GM23338 (cell line): ENCODE measurements at regions not wholly inside any gene's neighbourhood (a gene's known extent, or its start where the extent isn't known, plus 50 kb on each side); places are given as distances from the start of the nearest gene placed in this dataset.

Source experiments
- ATAC-seq: fragments of 200-7000 bp; cut with Tn5 transposase; 3 replicates; pipeline ENCODE4 v1.9.1; 2020
- DNase-seq: peaks from one replicate; pipeline ENCODE4 v3.0.0-alpha.2; 2015; ENCODE audit warnings: low spot score
- H2AFZ ChIP-seq: fragments of 200-600 bp; sonication (generic); 2 replicates; pipeline ENCODE4 v1.8.0; 2016; ENCODE audit warnings: antibody characterized with exemption, mild to moderate bottlenecking, moderate library complexity
- H3F3A ChIP-seq: fragments of 200-600 bp; sonication (generic); replicated peaks from 2 replicates; pipeline ENCODE4 v1.8.0; 2017; ENCODE audit warnings: antibody characterized with exemption, mixed run types, low read depth
- H3K27ac ChIP-seq: fragments of 200-600 bp; sonication (generic); 2 replicates; pipeline ENCODE4 v1.6.1; 2016; ENCODE audit warnings: low read depth
- H3K27me3 ChIP-seq: fragments of 200-600 bp; sonication (generic); 2 replicates; pipeline ENCODE4 v1.8.0; 2016; ENCODE audit warnings: mild to moderate bottlenecking, mixed run types, moderate library complexity; ENCODE audit not compliant: insufficient read depth
- H3K36me3 ChIP-seq: fragments of 200-600 bp; sonication (generic); 2 replicates; pipeline ENCODE4 v1.8.0; 2016; ENCODE audit warnings: mild to moderate bottlenecking; ENCODE audit not compliant: insufficient read depth
- H3K4me1 ChIP-seq: fragments of 200-600 bp; sonication (generic); 2 replicates; pipeline ENCODE4 v1.8.0; 2016; ENCODE audit warnings: mild to moderate bottlenecking, moderate library complexity; ENCODE audit not compliant: insufficient read depth
- H3K4me2 ChIP-seq: fragments of 200-600 bp; sonication (generic); 2 replicates; pipeline ENCODE4 v1.7.1; 2017; ENCODE audit warnings: mixed run types
- H3K4me3 ChIP-seq: fragments of 200-600 bp; sonication (generic); 2 replicates; pipeline ENCODE4 v1.6.1; 2016; ENCODE audit warnings: mixed run types
- H3K79me2 ChIP-seq: fragments of 200-600 bp; sonication (generic); replicated peaks from 2 replicates; pipeline ENCODE4 v1.8.0; 2017; ENCODE audit warnings: mild to moderate bottlenecking; ENCODE audit not compliant: insufficient read depth
- H3K9me2 ChIP-seq: fragments of 200-600 bp; sonication (generic); 2 replicates; pipeline ENCODE4 v1.8.0; 2017; ENCODE audit not compliant: insufficient read depth
- H4K20me1 ChIP-seq: fragments of 200-600 bp; sonication (generic); replicated peaks from 2 replicates; pipeline ENCODE4 v1.8.0; 2017; ENCODE audit warnings: mild to moderate bottlenecking; ENCODE audit not compliant: insufficient read depth
- H3K27ac Mint-ChIP-seq: 2 replicates; pipeline ENCODE4 v1.8.0; 2020; ENCODE audit warnings: inconsistent platforms, mild to moderate bottlenecking, moderate library complexity, mixed read lengths
- H3K27me3 Mint-ChIP-seq: 3 replicates; pipeline ENCODE4 v1.8.0; 2022; ENCODE audit warnings: low read depth, mild to moderate bottlenecking, moderate library complexity, mixed read lengths, inconsistent platforms; ENCODE audit not compliant: insufficient read depth, poor library complexity
- H3K36me3 Mint-ChIP-seq: 3 replicates; pipeline ENCODE4 v1.8.0; 2021; ENCODE audit warnings: low read depth, mild to moderate bottlenecking, inconsistent platforms, moderate library complexity, mixed read lengths
- H3K4me1 Mint-ChIP-seq: 3 replicates; pipeline ENCODE4 v1.8.0; 2020; ENCODE audit warnings: mild to moderate bottlenecking, inconsistent platforms, mixed read lengths
- H3K4me3 Mint-ChIP-seq: 3 replicates; pipeline ENCODE4 v1.8.0; 2021; ENCODE audit warnings: moderate library complexity, mild to moderate bottlenecking, inconsistent platforms, mixed read lengths
- H3K9me3 Mint-ChIP-seq: 3 replicates; pipeline ENCODE4 v1.8.0; 2020; ENCODE audit warnings: moderate library complexity, mild to moderate bottlenecking, inconsistent platforms, mixed read lengths
- CREB1 ChIP-seq: fragments of 250-450 bp; sonication (Bioruptor Pico); IDR thresholded peaks from 2 replicates; pipeline ENCODE4 v1.5.0; 2020; ENCODE audit warnings: low read depth, mild to moderate bottlenecking, moderate library complexity
- EZH2 ChIP-seq: fragments of 200-600 bp; sonication (generic); IDR thresholded peaks from one replicate; pipeline ENCODE4 v1.8.0; 2017; ENCODE audit warnings: antibody characterized with exemption, mild to moderate bottlenecking, low read depth; ENCODE audit not compliant: unreplicated experiment
- EZH2phosphoT487 ChIP-seq: fragments of 200-600 bp; sonication (generic); IDR thresholded peaks from one replicate; pipeline ENCODE4 v1.8.1; 2018; ENCODE audit warnings: antibody characterized with exemption; ENCODE audit not compliant: unreplicated experiment
- NANOG ChIP-seq: IDR thresholded peaks from 2 replicates; pipeline ENCODE4 v1.6.1; 2016; ENCODE audit warnings: antibody characterized with exemption, borderline replicate concordance
- POLR2AphosphoS5 ChIP-seq: IDR thresholded peaks from 2 replicates; pipeline ENCODE4 v1.6.1; 2016; ENCODE audit warnings: antibody characterized with exemption, low read depth
- REST ChIP-seq: IDR thresholded peaks from one replicate; pipeline ENCODE4 v1.6.1; 2018; ENCODE audit warnings: antibody characterized with exemption; ENCODE audit not compliant: unreplicated experiment
- STAT1 ChIP-seq: IDR thresholded peaks from one replicate; pipeline ENCODE4 v1.6.1; 2016; ENCODE audit warnings: antibody characterized with exemption; ENCODE audit not compliant: unreplicated experiment
- ZNF114 ChIP-seq: fragments of 250-450 bp; sonication (Bioruptor Pico); IDR thresholded peaks from 2 replicates; pipeline ENCODE4 v1.5.0; 2020; ENCODE audit warnings: mild to moderate bottlenecking, moderate library complexity
- ZNF331 ChIP-seq: fragments of 250-450 bp; sonication (Bioruptor Pico); IDR thresholded peaks from 2 replicates; pipeline ENCODE4 v1.5.0; 2020; ENCODE audit warnings: low read depth, mild to moderate bottlenecking, moderate library complexity
- TF ChIP-seq, protein P1 (sequence below): IDR thresholded peaks from 2 replicates; pipeline ENCODE4 v1.6.1; 2016; ENCODE audit warnings: antibody characterized with exemption
- TF ChIP-seq, protein P2 (sequence below), 2 experiments: fragments of 200-600 bp in 1 of 2; sonication (generic) in 1 of 2; conservative IDR thresholded peaks; 2 replicates each; pipeline versions ENCODE4 v1.5.1 to v1.6.1; 2016 to 2017; ENCODE audit warnings: antibody characterized with exemption in 2 of 2, low read depth in 2 of 2, mild to moderate bottlenecking in 2 of 2, moderate library complexity in 1 of 2

DNA sequence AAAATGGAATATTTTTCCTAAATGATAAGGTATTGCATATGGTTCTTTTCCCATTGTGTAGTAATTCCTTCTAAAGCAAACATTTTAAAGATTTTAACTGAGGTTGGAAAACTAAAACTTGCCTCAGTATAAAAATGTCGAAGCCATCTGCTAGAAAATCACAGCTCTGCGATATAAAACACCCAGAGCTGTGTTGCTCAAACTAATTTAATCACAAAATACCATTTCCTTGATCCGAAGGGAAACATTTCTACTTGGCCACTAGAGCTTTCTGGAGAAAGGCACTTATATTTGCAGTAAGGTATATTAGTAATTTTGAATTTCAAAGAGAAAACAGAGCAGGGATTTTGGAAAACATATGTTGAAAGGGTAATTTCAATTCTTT, 209.2 kb upstream of the ZNF32 start (continued):
- TF ChIP-seq, protein P1, sequence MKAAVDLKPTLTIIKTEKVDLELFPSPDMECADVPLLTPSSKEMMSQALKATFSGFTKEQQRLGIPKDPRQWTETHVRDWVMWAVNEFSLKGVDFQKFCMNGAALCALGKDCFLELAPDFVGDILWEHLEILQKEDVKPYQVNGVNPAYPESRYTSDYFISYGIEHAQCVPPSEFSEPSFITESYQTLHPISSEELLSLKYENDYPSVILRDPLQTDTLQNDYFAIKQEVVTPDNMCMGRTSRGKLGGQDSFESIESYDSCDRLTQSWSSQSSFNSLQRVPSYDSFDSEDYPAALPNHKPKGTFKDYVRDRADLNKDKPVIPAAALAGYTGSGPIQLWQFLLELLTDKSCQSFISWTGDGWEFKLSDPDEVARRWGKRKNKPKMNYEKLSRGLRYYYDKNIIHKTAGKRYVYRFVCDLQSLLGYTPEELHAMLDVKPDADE, result no peak
- TF ChIP-seq POLR2AphosphoS5 (no peak), ZNF114 (no peak), NANOG (no peak)

DNA sequence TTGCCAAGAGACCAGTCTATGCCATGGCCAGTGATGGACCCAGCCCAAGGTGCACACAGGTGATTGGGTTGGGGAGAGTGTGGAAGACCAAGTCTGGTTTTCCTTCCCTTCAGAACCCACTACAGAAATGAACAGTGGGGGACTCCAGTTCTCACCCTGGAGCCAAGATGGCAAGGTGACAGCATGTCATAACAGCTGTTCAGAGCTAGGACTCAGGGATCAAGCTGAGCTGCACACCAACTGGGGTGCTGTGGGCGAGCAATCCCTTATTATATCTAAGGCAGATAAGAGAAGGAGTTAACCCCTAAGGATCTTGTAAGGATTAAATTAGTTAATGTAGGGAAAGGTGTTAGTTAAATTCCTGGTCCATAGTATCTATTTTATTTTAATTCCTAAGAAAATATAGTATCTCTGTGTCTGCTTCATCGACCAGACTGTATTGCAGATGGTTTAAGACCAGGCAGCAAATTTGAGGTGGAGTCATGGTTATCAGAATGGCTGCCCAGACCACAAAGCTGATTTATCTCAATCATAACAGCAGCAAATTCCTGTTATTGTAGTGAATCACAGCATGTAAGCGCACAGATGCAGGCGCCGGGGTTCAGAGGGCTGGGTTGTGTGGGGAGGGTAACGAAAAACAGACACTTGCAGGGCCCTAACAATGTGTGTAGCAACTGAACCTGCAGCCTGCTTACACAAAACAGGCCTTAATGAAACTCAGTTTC, 208.7 kb upstream of the ZNF32 start:
- Histone ChIP-seq H3K4me3 (no peak overlapping the region), H3K4me1 (no peaks in the 10 kb centered on the region), H2AFZ (no peak overlapping the region), H3K27me3 (no peaks in the 10 kb centered on the region), H4K20me1 (no peaks in the 10 kb centered on the region), H3K9me2 (peaks cover 13% of the 10 kb centered on the region), H3F3A (no peaks in the 10 kb centered on the region), H3K79me2 (no peaks in the 10 kb centered on the region), H3K27ac (no peak overlapping the region), H3K4me2 (no peak overlapping the region), H3K36me3 (no peaks in the 10 kb centered on the region)
- H3K4me3 Mint-ChIP-seq, result no peak overlapping the region
- H3K36me3 Mint-ChIP-seq, result no peaks in the 10 kb centered on the region
- no peaks in the 10 kb centered on the region; the same call in 2 of the 3 replicates for H3K9me3 Mint-ChIP-seq
- H3K4me1 Mint-ChIP-seq, result no peaks in the 10 kb centered on the region
- no peak for DNase-seq
- no peak overlapping the region for H3K27ac Mint-ChIP-seq
- ATAC-seq, result no peak
- H3K27me3 Mint-ChIP-seq, result peaks cover 7% of the 10 kb centered on the region
- TF ChIP-seq ZNF114, result no peak
- no peak for TF ChIP-seq EZH2
- no peak for TF ChIP-seq NANOG
- TF ChIP-seq POLR2AphosphoS5, result no peak
- TF ChIP-seq REST, result no peak
- TF ChIP-seq EZH2phosphoT487, result no peak
- TF ChIP-seq CREB1 (CRISPR knock-in tag), result no peak
- TF ChIP-seq STAT1, result no peak
- TF ChIP-seq ZNF331 (CRISPR knock-in tag), result no peak
- TF ChIP-seq, protein P1, result no peak
- TF ChIP-seq, protein P2, sequence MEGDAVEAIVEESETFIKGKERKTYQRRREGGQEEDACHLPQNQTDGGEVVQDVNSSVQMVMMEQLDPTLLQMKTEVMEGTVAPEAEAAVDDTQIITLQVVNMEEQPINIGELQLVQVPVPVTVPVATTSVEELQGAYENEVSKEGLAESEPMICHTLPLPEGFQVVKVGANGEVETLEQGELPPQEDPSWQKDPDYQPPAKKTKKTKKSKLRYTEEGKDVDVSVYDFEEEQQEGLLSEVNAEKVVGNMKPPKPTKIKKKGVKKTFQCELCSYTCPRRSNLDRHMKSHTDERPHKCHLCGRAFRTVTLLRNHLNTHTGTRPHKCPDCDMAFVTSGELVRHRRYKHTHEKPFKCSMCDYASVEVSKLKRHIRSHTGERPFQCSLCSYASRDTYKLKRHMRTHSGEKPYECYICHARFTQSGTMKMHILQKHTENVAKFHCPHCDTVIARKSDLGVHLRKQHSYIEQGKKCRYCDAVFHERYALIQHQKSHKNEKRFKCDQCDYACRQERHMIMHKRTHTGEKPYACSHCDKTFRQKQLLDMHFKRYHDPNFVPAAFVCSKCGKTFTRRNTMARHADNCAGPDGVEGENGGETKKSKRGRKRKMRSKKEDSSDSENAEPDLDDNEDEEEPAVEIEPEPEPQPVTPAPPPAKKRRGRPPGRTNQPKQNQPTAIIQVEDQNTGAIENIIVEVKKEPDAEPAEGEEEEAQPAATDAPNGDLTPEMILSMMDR (conservative IDR thresholded peaks at IDR 0.05; ENCODE audit: low read depth in 2 of 2), result no peak
